OCI-LY3 (cell line): ENCODE measurements at regions not wholly inside any gene's neighbourhood (a gene's known extent, or its start where the extent isn't known, plus 50 kb on each side); places are given as distances from the start of the nearest gene placed in this dataset.

Source experiments
- CTCF ChIP-seq: fragments of 200-600, 300-600 bp; sonication (generic); IDR thresholded peaks from 2 replicates; pipeline ENCODE4 v1.5.1; 2014; ENCODE audit warnings: antibody characterized with exemption, low read length, low read depth
- EZH2phosphoT487 ChIP-seq: fragments of 200-600 bp; shearing (Covaris generic); IDR thresholded peaks from 2 replicates; pipeline ENCODE4 v1.6.1; 2018; ENCODE audit warnings: antibody characterized with exemption, mixed run types, low read depth

GRCh38 chr2:236888794-236889780 lies 196.6 kb upstream of the COPS8 start:
- TF ChIP-seq CTCF (no peak), EZH2phosphoT487 (no peak)
